ENCODE measurements at regions not wholly inside any gene's neighbourhood (a gene's known extent, or its start where the extent isn't known, plus 50 kb on each side); places are given as distances from the start of the nearest gene placed in this dataset.
"Not testable (repeated sequence)": the region's sequence is repeated elsewhere in the genome, so short reads cannot be mapped to it uniquely, and the experiment has no call there.

DNA sequence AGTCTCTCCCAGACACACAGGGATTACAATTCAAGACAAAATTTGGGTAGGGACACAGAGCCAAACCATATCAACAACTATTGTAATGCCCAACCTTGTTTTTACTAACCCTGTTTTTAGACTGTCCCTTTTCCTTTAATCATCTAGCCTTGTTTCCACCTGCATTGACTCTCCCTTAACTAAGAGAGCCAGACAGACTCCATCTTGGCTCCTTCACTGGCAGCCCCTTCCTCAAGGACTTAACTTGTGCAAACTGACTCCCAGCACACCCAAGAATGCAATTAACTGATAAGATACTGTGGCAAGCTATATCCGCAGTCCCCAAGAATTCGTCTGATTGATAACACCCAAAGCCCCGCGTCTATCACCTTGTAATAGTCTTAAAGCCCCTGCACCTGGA lies 151.8 kb upstream of the DGKB start:
- CTCF ChIA-PET; H3K36me3 ChIP-seq (ENCODE audit: control insufficient read depth in 2 of 2, extremely low read depth in 1 of 2, insufficient read depth in 2 of 2, low read length in 2 of 2); FAIRE-seq; DNase-seq (ENCODE audit: low read depth, low spot score); H3K4me3 ChIP-seq (replicated peaks in 1 of 3; ENCODE audit: insufficient read depth in 1 of 3, low read depth in 1 of 3, low read length in 3 of 3); H2AFZ ChIP-seq (ENCODE audit: low read depth, low read length); H3K4me1 ChIP-seq (ENCODE audit: control insufficient read depth, extremely low read depth, insufficient read depth, low read length); POLR2A ChIA-PET; H3K4me2 ChIP-seq (ENCODE audit: insufficient read depth, low read length); H3K27ac ChIP-seq (ENCODE audit: insufficient read depth, low read depth, low read length); BruUV-seq (replicated peaks); H4K20me1 ChIP-seq (replicated peaks; ENCODE audit: control insufficient read depth, extremely low read depth, insufficient read depth, low read length); dilution Hi-C loops (cut with MboI; ENCODE audit: extremely low pct_ligation_motif_present, low sequenced_read_pairs); H3K9ac ChIP-seq (replicated peaks; ENCODE audit: extremely low read depth, insufficient read depth, low read length); H3K27me3 ChIP-seq (ENCODE audit: control insufficient read depth in 2 of 2, insufficient read depth in 2 of 2, low read length in 2 of 2); H3K9me3 ChIP-seq (replicated peaks; ENCODE audit: control insufficient read depth, insufficient read depth, low read length); H3K9me1 ChIP-seq (replicated peaks; ENCODE audit: control insufficient read depth, extremely low read depth, insufficient read depth, low read length); H3K79me2 ChIP-seq (ENCODE audit: control insufficient read depth, insufficient read depth, low read length); intact Hi-C loops (cut with micrococcal nuclease): not testable (repeated sequence)

DNA sequence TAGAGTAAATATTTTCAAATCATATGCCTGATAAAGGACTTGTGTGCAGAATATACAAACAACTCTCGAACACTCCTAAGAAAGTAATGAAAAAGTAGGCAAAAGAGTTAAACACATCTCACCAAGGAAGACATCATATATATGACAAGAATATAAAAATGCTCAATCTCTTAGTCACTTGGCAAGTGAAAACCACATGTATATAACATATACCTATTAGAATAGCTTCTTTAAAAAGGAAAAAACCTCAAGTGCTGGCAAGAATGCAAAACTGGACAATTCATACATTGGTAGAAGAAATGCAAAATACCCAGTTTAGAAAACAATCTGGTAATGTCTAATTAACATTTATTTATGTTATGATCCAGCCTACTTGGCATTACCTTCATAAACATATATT lies 146.6 kb upstream of the DGKB start:
- H3K4me2 ChIP-seq (ENCODE audit: insufficient read depth, low read length) = no peak overlapping the region
- FAIRE-seq (no peak), DNase-seq (ENCODE audit: low read depth, low spot score) (no peak)
- H3K27ac ChIP-seq (ENCODE audit: insufficient read depth, low read depth, low read length) = no peak overlapping the region
- POLR2A ChIA-PET = no interaction called here
- H3K9ac ChIP-seq (replicated peaks; ENCODE audit: extremely low read depth, insufficient read depth, low read length) = no peak overlapping the region
- no peaks in the 10 kb centered on the region for H3K36me3 ChIP-seq (ENCODE audit: control insufficient read depth in 2 of 2, extremely low read depth in 1 of 2, insufficient read depth in 2 of 2, low read length in 2 of 2)
- H2AFZ ChIP-seq (ENCODE audit: low read depth, low read length) = no peak overlapping the region
- no peaks in the 10 kb centered on the region for H3K27me3 ChIP-seq (ENCODE audit: control insufficient read depth in 2 of 2, insufficient read depth in 2 of 2, low read length in 2 of 2)
- intact Hi-C loops (cut with micrococcal nuclease) = no loop called here
- no peaks in the 10 kb centered on the region for H3K9me1 ChIP-seq (replicated peaks; ENCODE audit: control insufficient read depth, extremely low read depth, insufficient read depth, low read length)
- no peak overlapping the region for H3K4me3 ChIP-seq (replicated peaks in 1 of 3; ENCODE audit: insufficient read depth in 1 of 3, low read depth in 1 of 3, low read length in 3 of 3)
- TF ChIP-seq, protein P1, sequence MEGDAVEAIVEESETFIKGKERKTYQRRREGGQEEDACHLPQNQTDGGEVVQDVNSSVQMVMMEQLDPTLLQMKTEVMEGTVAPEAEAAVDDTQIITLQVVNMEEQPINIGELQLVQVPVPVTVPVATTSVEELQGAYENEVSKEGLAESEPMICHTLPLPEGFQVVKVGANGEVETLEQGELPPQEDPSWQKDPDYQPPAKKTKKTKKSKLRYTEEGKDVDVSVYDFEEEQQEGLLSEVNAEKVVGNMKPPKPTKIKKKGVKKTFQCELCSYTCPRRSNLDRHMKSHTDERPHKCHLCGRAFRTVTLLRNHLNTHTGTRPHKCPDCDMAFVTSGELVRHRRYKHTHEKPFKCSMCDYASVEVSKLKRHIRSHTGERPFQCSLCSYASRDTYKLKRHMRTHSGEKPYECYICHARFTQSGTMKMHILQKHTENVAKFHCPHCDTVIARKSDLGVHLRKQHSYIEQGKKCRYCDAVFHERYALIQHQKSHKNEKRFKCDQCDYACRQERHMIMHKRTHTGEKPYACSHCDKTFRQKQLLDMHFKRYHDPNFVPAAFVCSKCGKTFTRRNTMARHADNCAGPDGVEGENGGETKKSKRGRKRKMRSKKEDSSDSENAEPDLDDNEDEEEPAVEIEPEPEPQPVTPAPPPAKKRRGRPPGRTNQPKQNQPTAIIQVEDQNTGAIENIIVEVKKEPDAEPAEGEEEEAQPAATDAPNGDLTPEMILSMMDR (IDR thresholded peaks at IDR 0.05; ENCODE audit: extremely low read depth in 1 of 2, insufficient read depth in 1 of 2, low read depth in 1 of 2, low read length in 2 of 2) = no peak
- no peak for TF ChIP-seq POLR2AphosphoS5 (IDR thresholded peaks at IDR 0.05; ENCODE audit: insufficient read depth, low read depth, low read length)
- no peaks in the 10 kb centered on the region for H3K79me2 ChIP-seq (ENCODE audit: control insufficient read depth, insufficient read depth, low read length)
- dilution Hi-C loops (cut with MboI; ENCODE audit: extremely low pct_ligation_motif_present, low sequenced_read_pairs) = no loop called here
- no peaks in the 10 kb centered on the region for H3K9me3 ChIP-seq (replicated peaks; ENCODE audit: control insufficient read depth, insufficient read depth, low read length)
- H4K20me1 ChIP-seq (replicated peaks; ENCODE audit: control insufficient read depth, extremely low read depth, insufficient read depth, low read length) = no peaks in the 10 kb centered on the region
- H3K4me1 ChIP-seq (ENCODE audit: control insufficient read depth, extremely low read depth, insufficient read depth, low read length) = no peaks in the 10 kb centered on the region
- CTCF ChIA-PET = no interaction called here
- no TSS peak for BruUV-seq (replicated peaks)
